PC-3 (cell line): ENCODE measurements at regions not wholly inside any gene's neighbourhood (a gene's known extent, or its start where the extent isn't known, plus 50 kb on each side); places are given as distances from the start of the nearest gene placed in this dataset.

ENCODE experiments used
- ATAC-seq: fragments of 200-7000 bp; cut with Tn5 transposase; 2 replicates; pipeline ENCODE4 v1.9.1; 2020; ENCODE audit warnings: mild to moderate bottlenecking, moderate library complexity
- BruUV-seq: library from RNA; stranded (reverse); fragments of 400-500 nt; replicated peaks from 2 replicates; lab custom pipeline; 2021; lab: Mats Ljungman, UMichigan
- CTCF ChIA-PET: fragments of 300-600 bp; sonication (Branson Sonifier 250); formaldehyde crosslinking; loops from one replicate; lab custom pipeline; 2022; ENCODE audit warnings: antibody characterized with exemption; lab: Charles Lee
- POLR2A ChIA-PET: fragments of 300-600 bp; sonication (Branson Sonifier 250); formaldehyde crosslinking; loops from one replicate; lab custom pipeline; 2022; ENCODE audit warnings: antibody characterized with exemption; ENCODE audit not compliant: unreplicated experiment; lab: Charles Lee
- DNase-seq: peaks from one replicate; pipeline ENCODE4 v3.0.0-alpha.2; 2015
- H2AFZ ChIP-seq: fragments of 300-600 bp; sonication (generic); 2 replicates; pipeline ENCODE4 v1.6.0; 2016; ENCODE audit warnings: antibody characterized with exemption, low read length
- H3F3A ChIP-seq: fragments of 300-600 bp; sonication (generic); one replicate; pipeline ENCODE4 v1.6.0; 2017; ENCODE audit warnings: antibody characterized with exemption, low read length, control low read depth, mild to moderate bottlenecking; ENCODE audit not compliant: unreplicated experiment
- H3K27ac ChIP-seq: fragments of 300-600 bp; sonication (generic); 2 replicates; pipeline ENCODE4 v1.5.1; 2016; ENCODE audit warnings: mild to moderate bottlenecking, low read length
- H3K27me3 ChIP-seq: fragments of 300-600 bp; sonication (generic); 2 replicates; pipeline ENCODE4 v1.6.1; 2016; ENCODE audit warnings: low read length, mixed read lengths
- H3K36me3 ChIP-seq: fragments of 300-600 bp; sonication (generic); 2 replicates; pipeline ENCODE4 v1.6.1; 2016; ENCODE audit warnings: low read depth, mixed run types, low read length, mixed read lengths
- H3K4me1 ChIP-seq: fragments of 300-600 bp; sonication (generic); 2 replicates; pipeline ENCODE4 v1.5.1; 2016; ENCODE audit warnings: low read length; ENCODE audit not compliant: insufficient read depth
- H3K4me2 ChIP-seq: fragments of 300-600 bp; sonication (generic); 2 replicates; pipeline ENCODE4 v1.6.0; 2016; ENCODE audit warnings: low read length
- H3K4me3 ChIP-seq: fragments of 300-600 bp; sonication (generic); 2 replicates; pipeline ENCODE4 v1.5.1; 2016; ENCODE audit warnings: mild to moderate bottlenecking, low read length, mixed read lengths
- H3K79me2 ChIP-seq: fragments of 300-600 bp; sonication (generic); 2 replicates; pipeline ENCODE4 v1.6.1; 2017; ENCODE audit warnings: low read length, mixed read lengths
- H3K9ac ChIP-seq: fragments of 300-600 bp; sonication (generic); 2 replicates; pipeline ENCODE4 v1.6.0; 2016; ENCODE audit warnings: mild to moderate bottlenecking, low read length
- H3K9me2 ChIP-seq: fragments of 300-600 bp; sonication (generic); replicated peaks from 2 replicates; pipeline ENCODE4 v1.6.1; 2016; ENCODE audit warnings: mixed run types, low read length, mixed read lengths
- H3K9me3 ChIP-seq: fragments of 300-600 bp; sonication (generic); 2 replicates; pipeline ENCODE4 v1.6.1; 2016; ENCODE audit warnings: low read length, mixed read lengths
- H4K20me1 ChIP-seq: fragments of 300-600 bp; sonication (generic); 2 replicates; pipeline ENCODE4 v1.6.1; 2016; ENCODE audit warnings: low read length, mixed read lengths
- CTCF ChIP-seq: fragments of 300-600 bp; sonication (generic); conservative IDR thresholded peaks from 2 replicates; pipeline ENCODE4 v1.5.1; 2017; ENCODE audit warnings: antibody characterized with exemption, low read depth, mild to moderate bottlenecking, low read length
- EZH2 ChIP-seq: fragments of 300-600 bp; sonication (generic); IDR thresholded peaks from one replicate; pipeline ENCODE4 v1.6.1; 2017; ENCODE audit warnings: antibody characterized with exemption, mild to moderate bottlenecking, low read length; ENCODE audit not compliant: unreplicated experiment
- EZH2phosphoT487 ChIP-seq: fragments of 300-600 bp; sonication (generic); IDR thresholded peaks from 2 replicates; pipeline ENCODE4 v1.6.1; 2018; ENCODE audit warnings: mild to moderate bottlenecking, antibody characterized with exemption, low read length, borderline replicate concordance
- intact Hi-C: fragments of 100-400 bp; cut with micrococcal nuclease; formaldehyde crosslinking; loops from 2 replicates; pipeline ENCODE4 v1.9.0; 2023

GRCh38 chr2:107068069-107068916 lies 182.3 kb upstream of the ST6GAL2 start:
- Histone ChIP-seq H4K20me1 (no peaks in the 10 kb centered on the region), H3K79me2 (no peaks in the 10 kb centered on the region), H3K4me2 (no peak overlapping the region), H3K9me3 (no peaks in the 10 kb centered on the region), H2AFZ (no peak overlapping the region), H3K36me3 (no peaks in the 10 kb centered on the region), H3F3A (no peaks in the 10 kb centered on the region), H3K27ac (no peak overlapping the region), H3K4me3 (no peak overlapping the region), H3K9ac (no peak overlapping the region), H3K4me1 (peaks cover 9% of the 10 kb centered on the region; the same call in 1 of the 2 replicates), H3K27me3 (no peaks in the 10 kb centered on the region), H3K9me2 (no peaks in the 10 kb centered on the region)
- ChIA-PET CTCF (no interaction called here), POLR2A (no interaction called here)
- BruUV-seq, result no TSS peak
- ATAC-seq (no peak), DNase-seq (no peak)
- TF ChIP-seq EZH2phosphoT487, result no peak
- no peak for TF ChIP-seq CTCF
- no peak for TF ChIP-seq EZH2
- intact Hi-C loops, result no loop called here

GRCh38 chr2:107069890-107070289 lies 183.9 kb upstream of the ST6GAL2 start:
- CTCF ChIA-PET, result no interaction called here
- no peak for ATAC-seq

More at GRCh38 chr2:107069890-107070289, 183.9 kb upstream of the ST6GAL2 start:
- intact Hi-C loops, result no loop called here
- no peaks in the 10 kb centered on the region for H3K9me3 ChIP-seq
- H3K4me2 ChIP-seq, result no peak overlapping the region
- peaks cover 9% of the 10 kb centered on the region; the same call in 1 of the 2 replicates for H3K4me1 ChIP-seq
- no peaks in the 10 kb centered on the region for H3K36me3 ChIP-seq
- no peak overlapping the region for H3K9ac ChIP-seq
- H3K4me3 ChIP-seq, result no peak overlapping the region
- H3K27me3 ChIP-seq, result no peaks in the 10 kb centered on the region
- no peaks in the 10 kb centered on the region for H4K20me1 ChIP-seq
- no peaks in the 10 kb centered on the region for H3K79me2 ChIP-seq
- no peaks in the 10 kb centered on the region for H3K9me2 ChIP-seq
- BruUV-seq, result no TSS peak
- no peak for DNase-seq
- POLR2A ChIA-PET, result no interaction called here
- no peak overlapping the region for H3K27ac ChIP-seq
- no peak overlapping the region for H2AFZ ChIP-seq
- TF ChIP-seq CTCF (no peak), EZH2phosphoT487 (no peak), EZH2 (no peak)
- H3F3A ChIP-seq, result no peaks in the 10 kb centered on the region
